GM13976 (cell line): ENCODE measurements at regions not wholly inside any gene's neighbourhood (a gene's known extent, or its start where the extent isn't known, plus 50 kb on each side); places are given as distances from the start of the nearest gene placed in this dataset.

Experiments
- DNase-seq: peaks from one replicate; pipeline ENCODE4 v3.0.0; 2012; ENCODE audit warnings: low spot score
- in situ Hi-C: fragments of 300-500 bp; cut with MboI; formaldehyde crosslinking; loops from one replicate; pipeline ENCODE4 v1.12.0; 2022; ENCODE audit warnings: low sequenced_read_pairs, mixed read lengths, inconsistent platforms; ENCODE audit not compliant: unreplicated experiment
- TF ChIP-seq, protein P1 (sequence below): IDR thresholded peaks from 2 replicates; pipeline ENCODE4 v1.5.1; 2012; ENCODE audit warnings: borderline replicate concordance, mild to moderate bottlenecking; ENCODE audit not compliant: insufficient read depth; ENCODE audit errors: extremely low read depth, missing control alignments, control extremely low read depth

- in situ Hi-C loops, result loop anchor here (10.0 kb wide), 1 partner anchor 169 kb away; no protein-coding TSS in a partner anchor
- TF ChIP-seq, protein P1, sequence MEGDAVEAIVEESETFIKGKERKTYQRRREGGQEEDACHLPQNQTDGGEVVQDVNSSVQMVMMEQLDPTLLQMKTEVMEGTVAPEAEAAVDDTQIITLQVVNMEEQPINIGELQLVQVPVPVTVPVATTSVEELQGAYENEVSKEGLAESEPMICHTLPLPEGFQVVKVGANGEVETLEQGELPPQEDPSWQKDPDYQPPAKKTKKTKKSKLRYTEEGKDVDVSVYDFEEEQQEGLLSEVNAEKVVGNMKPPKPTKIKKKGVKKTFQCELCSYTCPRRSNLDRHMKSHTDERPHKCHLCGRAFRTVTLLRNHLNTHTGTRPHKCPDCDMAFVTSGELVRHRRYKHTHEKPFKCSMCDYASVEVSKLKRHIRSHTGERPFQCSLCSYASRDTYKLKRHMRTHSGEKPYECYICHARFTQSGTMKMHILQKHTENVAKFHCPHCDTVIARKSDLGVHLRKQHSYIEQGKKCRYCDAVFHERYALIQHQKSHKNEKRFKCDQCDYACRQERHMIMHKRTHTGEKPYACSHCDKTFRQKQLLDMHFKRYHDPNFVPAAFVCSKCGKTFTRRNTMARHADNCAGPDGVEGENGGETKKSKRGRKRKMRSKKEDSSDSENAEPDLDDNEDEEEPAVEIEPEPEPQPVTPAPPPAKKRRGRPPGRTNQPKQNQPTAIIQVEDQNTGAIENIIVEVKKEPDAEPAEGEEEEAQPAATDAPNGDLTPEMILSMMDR, result no peak
- no peak for DNase-seq
Measured at GRCh38 chr22:22035771-22036314, 53.3 kb upstream of the TOP3B start.

DNA sequence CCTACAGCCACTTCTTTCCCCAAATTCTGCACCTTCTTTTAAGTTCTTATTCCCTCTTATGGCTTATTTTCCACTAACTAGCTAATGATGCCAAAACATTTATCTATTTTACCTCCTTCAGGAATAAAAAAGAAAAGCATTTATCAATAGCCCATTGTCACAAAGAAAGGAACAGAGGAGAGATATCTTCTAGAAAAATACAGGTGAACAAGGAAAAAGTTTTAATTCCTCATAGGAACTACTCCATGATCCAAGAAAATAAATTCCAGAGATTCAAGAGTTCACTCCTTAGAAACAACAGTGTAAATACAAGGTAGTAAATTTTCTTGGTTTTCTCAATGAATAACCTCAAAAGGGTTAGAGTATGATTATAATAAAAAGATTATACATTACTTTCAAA is 52.6 kb upstream of the TOP3B start:
- in situ Hi-C loops, result loop anchor here (10.0 kb wide), 1 partner anchor 170 kb away; no protein-coding TSS in a partner anchor
- DNase-seq, result no peak
- TF ChIP-seq, protein P1, result no peak

DNA sequence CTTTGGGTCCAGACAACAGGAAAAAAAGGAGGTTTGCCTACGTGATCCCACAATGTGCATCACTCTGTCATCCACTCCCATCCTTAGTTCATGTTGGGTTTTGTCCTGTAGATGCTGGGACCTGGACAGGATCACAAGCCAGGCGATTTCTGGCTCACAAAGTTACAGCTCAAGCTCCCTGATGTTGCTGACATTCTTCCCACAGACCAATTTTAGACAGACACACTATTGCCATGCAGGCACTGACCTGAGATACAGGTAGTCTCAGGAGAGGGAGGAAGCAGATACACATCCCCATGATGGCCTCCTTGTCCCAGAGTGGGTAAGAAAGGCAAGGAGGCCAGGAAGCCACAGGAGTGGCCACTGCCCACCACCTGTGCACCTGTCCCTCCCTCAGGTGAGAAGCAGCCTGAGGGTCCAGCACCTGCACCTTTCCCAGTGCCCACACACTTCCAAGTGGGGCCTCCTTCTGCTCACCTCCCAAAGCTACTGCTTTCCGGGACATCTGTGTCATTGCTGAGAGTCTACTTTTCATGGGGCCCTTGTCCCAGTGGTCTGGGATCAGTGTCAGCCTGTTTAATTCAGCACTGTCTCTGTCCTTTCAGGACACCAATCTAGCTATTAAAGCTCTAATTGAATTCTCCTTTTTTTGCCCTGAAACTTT is 52.0 kb upstream of the TOP3B start:
- TF ChIP-seq, protein P1, result no peak
- in situ Hi-C loops, result loop anchor here (10.0 kb wide), 1 partner anchor 170 kb away; no protein-coding TSS in a partner anchor

DNA sequence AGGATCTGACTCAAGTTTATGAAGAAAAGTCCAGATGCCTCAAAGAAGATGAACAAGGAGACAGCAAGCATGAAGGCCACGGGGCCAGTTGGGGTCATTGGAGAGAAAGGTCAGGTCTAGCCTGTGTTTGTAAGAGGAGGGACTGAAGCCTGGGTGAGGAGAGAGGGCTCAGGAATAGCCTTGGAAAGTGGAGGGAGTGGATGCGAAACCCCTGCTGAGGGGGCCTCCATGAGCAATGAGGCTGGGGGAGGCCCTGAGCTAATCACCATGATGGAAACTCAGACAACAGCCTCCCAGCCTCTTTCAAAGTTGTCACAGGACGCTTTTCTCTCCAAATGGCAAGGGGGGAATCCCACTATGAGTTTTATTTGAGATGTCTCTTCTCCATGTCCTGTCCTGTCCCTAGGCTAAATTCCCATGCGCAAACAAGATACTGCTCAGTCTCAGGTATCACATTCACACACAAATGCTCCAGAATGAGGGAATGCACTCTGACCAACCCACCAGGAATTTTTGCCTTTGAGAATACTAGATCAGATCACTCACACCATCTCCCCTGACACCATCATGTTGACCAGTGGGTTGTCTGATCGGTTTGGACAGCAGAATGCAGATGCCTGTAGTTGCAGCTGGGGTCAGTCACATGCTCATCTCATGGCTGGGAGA is 51.3 kb upstream of the TOP3B start:
- in situ Hi-C loops, result loop anchor here (10.0 kb wide), 1 partner anchor 171 kb away; no protein-coding TSS in a partner anchor
- TF ChIP-seq, protein P1, result no peak
- DNase-seq, result no peak

More for the DNA sequence above, 52.0 kb upstream of the TOP3B start:
- DNase-seq, result no peak

DNA sequence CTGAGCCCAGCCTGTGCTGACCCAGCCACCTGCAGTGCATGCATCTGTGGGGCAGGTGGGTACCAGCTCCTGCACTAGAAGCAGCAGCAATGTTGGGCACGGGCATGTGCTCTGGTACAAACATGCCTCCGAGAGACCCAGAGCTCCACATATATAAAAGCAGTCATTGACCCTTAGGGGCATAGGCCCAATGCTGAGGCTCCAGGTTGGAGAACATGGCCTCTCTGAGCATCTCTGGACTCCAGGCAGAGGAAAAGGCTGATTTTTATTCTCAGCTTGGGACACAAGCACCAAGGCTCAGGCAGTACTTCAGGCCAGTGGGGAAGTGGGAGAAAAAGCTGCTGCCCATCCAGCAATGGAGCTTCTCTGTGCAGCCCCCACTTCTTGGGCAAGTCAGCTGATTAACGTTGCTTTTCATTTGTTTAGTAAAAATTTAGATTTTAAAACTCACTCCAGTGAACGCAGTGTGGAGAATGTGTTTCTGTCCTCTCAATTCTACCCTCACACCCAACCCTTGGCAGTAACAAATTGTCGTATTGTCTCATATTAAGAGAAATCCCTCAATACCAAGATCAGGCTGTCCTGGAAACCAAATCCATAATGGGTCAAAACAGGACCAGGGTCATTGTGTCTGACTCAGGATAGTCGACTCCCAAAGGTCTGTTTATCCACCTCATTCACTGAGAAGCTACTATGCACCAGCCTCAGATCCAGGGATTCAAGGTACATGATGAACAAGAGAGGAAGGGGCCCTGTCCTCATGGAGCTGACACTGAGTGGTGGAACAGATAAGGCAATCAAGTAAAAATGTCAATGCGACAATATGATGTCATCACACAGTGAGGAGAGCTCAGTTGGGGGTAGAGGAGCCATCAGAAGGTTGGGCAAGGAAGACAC is 50.6 kb upstream of the TOP3B start:
- no peak for DNase-seq
- in situ Hi-C loops, result loop anchor here (10.0 kb wide), 1 partner anchor 172 kb away; no protein-coding TSS in a partner anchor
- TF ChIP-seq, protein P1, result no peak

- in situ Hi-C loops, result loop anchor here (10.0 kb wide), 1 partner anchor 172 kb away; no protein-coding TSS in a partner anchor
- no peak for DNase-seq
- TF ChIP-seq, protein P1, result no peak
Measured at GRCh38 chr22:22032099-22032905, 49.7 kb upstream of the TOP3B start.
